ENCODE measurements at regions not wholly inside any gene's neighbourhood (a gene's known extent, or its start where the extent isn't known, plus 50 kb on each side); places are given as distances from the start of the nearest gene placed in this dataset.
A peak's percentile ranks its signal among the peaks of the same experiment; 100 is the strongest.
"Not testable (repeated sequence)": the region's sequence is repeated elsewhere in the genome, so short reads cannot be mapped to it uniquely, and the experiment has no call there.

DNA sequence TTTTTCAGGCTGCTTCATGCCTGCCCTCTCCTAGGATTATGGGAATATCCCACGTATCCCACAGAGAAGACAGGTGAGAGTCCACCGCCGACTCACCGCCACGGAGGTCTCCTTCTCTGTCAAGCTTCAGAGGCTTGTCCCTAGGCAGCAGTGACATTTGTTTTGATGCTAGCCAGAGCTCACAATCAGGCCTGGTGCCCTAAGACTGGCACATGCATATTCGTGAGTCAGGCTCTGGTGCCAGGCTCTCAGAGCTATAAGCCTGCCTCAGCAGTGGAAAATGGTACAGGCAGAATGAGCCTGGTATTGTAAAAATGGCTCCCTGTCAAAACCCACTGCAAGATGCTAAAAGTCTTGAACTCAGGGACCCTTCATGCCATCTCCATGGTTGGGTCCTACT is 65.5 kb downstream of the RBMY1A1 start:
- DNase-seq = no peak

DNA sequence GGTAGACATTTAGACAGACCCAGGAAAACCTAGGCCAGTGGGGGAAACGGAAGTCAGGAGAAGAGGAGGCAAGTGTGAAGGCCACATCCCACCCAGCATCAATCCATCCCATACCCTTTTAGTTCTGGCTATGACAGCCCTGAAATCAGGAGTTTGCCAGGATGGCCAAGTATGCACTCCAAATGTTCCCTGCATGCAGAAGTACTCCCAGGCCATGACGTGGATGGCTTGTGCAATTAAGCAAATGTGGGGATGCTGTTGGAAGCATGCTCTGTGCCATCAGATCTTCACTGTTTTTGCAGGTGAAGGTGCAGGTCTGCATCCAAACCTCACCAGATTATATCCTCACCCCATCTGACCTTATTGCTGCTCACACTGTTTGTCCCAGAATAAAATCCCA is 66.8 kb downstream of the RBMY1A1 start:
- DNase-seq = no peak

DNA sequence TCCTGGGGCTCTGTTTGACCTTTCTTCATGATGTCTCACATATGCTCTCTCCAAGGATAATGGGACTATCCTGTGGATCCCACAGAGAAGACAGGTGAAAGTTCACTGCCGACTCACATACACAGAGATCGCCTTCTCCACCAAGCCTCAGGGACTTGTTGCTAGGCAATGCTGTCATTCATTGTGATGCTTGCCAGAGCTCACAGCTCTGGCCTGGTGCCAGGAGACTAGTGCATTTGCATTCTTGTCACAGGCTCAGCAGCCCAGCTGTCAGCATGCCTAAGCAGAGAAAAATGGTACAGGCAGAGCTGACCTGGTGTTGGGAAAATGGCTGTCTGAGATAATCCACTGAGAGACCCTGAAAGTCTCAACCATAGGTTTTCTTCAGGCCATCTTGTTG is 67.9 kb downstream of the RBMY1A1 start:
- DNase-seq = peak; percentile 1

DNA sequence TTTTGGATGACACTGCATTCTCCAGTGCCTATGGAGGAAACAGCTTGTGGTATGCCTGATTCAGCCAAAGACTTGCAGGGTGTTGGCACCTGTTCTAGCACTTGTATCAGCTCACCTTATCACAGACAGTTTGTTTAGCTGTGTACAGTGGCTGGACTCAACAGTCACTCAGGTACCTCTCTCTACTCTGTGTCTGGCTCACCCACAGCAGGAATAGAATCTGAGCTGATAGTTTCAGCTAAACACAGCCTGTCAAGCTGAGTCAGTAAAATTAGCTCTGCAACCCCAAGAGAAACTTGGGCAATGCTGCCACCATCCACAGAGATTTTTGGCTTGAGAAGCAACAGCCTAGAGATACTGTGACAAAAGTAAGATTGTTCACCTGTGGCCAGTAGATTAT is 101.5 kb downstream of the RBMY1A1 start:
- DNase-seq = no peak

DNA sequence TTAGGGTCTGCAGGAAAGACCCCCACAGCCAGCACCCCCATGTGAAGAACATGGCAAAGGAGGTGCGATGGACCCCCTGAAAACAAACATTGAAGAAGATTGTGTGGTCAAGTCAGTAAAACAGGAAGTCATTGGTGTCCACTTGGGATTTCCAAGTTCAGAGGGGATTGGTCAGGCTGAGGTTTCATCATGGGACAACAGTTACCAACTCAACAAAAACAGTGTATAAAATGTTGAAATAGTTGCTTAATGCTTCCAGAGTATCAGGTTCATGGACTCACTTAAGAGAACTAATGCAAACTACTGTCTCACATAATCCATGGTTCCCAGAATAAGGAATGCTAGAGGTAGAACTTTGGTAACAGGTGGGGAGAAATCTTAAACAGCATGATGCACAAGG is 115.8 kb downstream of the RBMY1A1 start:
- no peak for DNase-seq

- not testable (repeated sequence) for DNase-seq
Observed at GRCh38 chrY:21659057-21659456, 124.4 kb downstream of the RBMY1A1 start.

- DNase-seq = not testable (repeated sequence)
Observed at GRCh38 chrY:21679590-21679989, 144.9 kb downstream of the RBMY1A1 start.

GRCh38 chrY:21686369-21686768 is 151.7 kb downstream of the RBMY1A1 start:
- not testable (repeated sequence) for DNase-seq

GRCh38 chrY:21701951-21702350 is 167.3 kb downstream of the RBMY1A1 start:
- DNase-seq = not testable (repeated sequence)

- not testable (repeated sequence) for DNase-seq
Observed at GRCh38 chrY:21702927-21703326, 168.2 kb downstream of the RBMY1A1 start.

DNA sequence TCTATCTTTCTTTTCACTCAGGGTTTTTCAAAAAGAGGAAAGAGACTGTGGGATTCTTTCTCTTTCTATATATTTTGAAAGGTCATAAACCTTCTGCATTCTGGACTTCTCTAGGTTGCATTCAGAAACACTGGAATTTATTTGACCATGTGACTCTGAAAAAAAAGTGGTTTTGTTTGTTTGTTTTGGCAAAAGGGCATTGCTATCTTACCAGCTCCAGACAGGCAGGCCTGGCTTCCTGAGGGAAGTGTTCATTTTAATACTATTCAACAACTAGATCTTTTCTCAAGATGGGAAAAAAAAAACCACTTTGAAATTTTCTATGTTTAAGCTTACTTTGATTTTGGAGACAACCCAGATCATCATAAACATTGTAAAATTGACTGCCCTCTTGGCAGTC is 170.6 kb downstream of the RBMY1A1 start:
- no peak for DNase-seq

- DNase-seq = peak; percentile 39
Observed at GRCh38 chrY:21706611-21707010, 171.9 kb downstream of the RBMY1A1 start.

GRCh38 chrY:21735489-21736060 is 158.8 kb downstream of the RBMY1D start:
- not testable (repeated sequence) for DNase-seq

GRCh38 chrY:21744998-21745397 is 149.3 kb downstream of the RBMY1D start:
- not testable (repeated sequence) for DNase-seq

- not testable (repeated sequence) for DNase-seq
Observed at GRCh38 chrY:21760243-21760642, 134.1 kb downstream of the RBMY1D start.

DNA sequence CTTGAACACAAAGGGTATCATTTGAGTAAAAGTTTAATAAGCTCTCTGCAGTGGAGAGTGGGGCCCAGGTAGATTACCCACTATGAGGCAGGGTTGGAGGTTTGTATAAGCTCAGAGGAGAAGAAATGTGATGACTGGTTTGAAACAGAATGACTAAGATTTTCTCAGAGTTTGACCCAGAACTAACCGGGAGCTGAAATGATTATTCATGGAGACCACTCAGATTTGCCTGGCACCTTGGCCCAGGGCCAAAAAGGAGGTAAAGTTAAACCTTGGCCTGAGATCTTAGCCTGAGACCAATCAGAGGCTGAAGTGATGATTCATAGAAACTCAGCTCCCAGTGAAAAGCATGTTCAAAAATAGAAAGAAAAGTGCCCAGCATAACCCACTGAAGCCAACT is 126.5 kb downstream of the RBMY1D start:
- not testable (repeated sequence) for DNase-seq

- DNase-seq = not testable (repeated sequence)
Observed at GRCh38 chrY:21782174-21782860, 112.0 kb downstream of the RBMY1D start.

GRCh38 chrY:21813484-21814233 is 80.7 kb downstream of the RBMY1D start:
- DNase-seq = no peak

DNA sequence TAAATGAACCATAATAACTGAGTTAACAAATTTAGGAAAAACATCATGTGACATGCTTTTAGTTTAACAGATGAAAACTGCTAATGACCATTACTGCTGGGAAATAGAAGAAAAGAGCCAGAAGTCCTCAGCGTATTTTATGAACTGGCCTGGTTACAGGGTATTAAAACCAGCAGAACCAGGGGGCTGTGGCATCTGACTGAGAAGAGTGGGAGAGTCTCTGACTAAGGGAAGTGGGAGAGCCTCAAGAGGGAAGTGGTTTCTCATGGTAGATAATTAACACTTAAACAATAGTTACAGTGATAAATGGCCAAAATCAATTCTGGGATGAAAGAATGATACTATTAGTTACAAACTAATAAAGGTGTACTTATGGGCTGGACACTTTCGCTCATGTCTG is 79.8 kb downstream of the RBMY1D start:
- DNase-seq = peak; percentile 4

DNA sequence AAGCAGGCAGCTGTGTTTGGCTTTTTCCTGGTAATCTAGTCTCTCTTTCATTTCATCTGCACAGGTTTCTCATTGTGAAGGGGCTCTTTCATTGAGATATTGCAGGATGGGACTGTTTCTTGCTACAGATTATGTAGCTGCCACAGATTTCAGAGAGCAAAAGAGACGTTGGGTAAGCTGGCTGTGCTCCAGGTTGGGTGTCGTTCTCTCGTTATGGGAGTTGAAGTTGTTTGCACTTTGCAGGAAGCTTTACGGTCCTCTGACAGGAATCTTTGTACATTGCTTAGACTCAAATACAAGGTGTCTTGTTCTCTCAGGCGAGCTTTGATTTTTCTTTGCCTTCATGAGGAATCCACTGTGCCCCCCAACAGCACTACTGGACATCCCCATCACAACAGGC is 72.4 kb downstream of the RBMY1D start:
- DNase-seq = no peak

- no peak for DNase-seq
Observed at GRCh38 chrY:21827593-21827992, 66.7 kb downstream of the RBMY1D start.
